Activated T-cell treated with anti-CD3 and anti-CD28 coated beads, Interleukin-2, amount 50 U/mL, for 24 hours (primary cell): ENCODE measurements at regions not wholly inside any gene's neighbourhood (a gene's known extent, or its start where the extent isn't known, plus 50 kb on each side); places are given as distances from the start of the nearest gene placed in this dataset.

Source experiments
- DNase-seq: peaks from one replicate; pipeline ENCODE4 v3.0.0-alpha.2; 2020
- H3K27ac Mint-ChIP-seq: 2 replicates; pipeline ENCODE4 v1.8.0; 2020; ENCODE audit warnings: mild to moderate bottlenecking, mixed read lengths
- H3K27me3 Mint-ChIP-seq: 2 replicates; pipeline ENCODE4 v1.8.0; 2020; ENCODE audit warnings: mixed read lengths
- H3K36me3 Mint-ChIP-seq: 2 replicates; pipeline ENCODE4 v1.8.0; 2020; ENCODE audit warnings: low read depth, mixed read lengths
- H3K4me1 Mint-ChIP-seq: 2 replicates; pipeline ENCODE4 v1.8.0; 2020; ENCODE audit warnings: low read depth, mixed read lengths
- H3K4me3 Mint-ChIP-seq: 2 replicates; pipeline ENCODE4 v1.8.0; 2020; ENCODE audit warnings: mild to moderate bottlenecking, moderate library complexity, mixed read lengths
- H3K9me3 Mint-ChIP-seq: 2 replicates; pipeline ENCODE4 v1.8.0; 2020; ENCODE audit warnings: mixed read lengths

GRCh38 chr4:121477480-121477879 lies 96.7 kb upstream of the QRFPR start:
- Mint-ChIP-seq H3K4me3 (no peak overlapping the region), H3K27ac (no peak overlapping the region), H3K36me3 (no peaks in the 10 kb centered on the region), H3K4me1 (peaks cover 2% of the 10 kb centered on the region), H3K27me3 (peaks cover 8% of the 10 kb centered on the region), H3K9me3 (no peaks in the 10 kb centered on the region)
- DNase-seq = no peak

GRCh38 chr4:121477079-121477478 lies 96.3 kb upstream of the QRFPR start:
- H3K27me3 Mint-ChIP-seq = peaks cover 6% of the 10 kb centered on the region
- H3K9me3 Mint-ChIP-seq = no peaks in the 10 kb centered on the region
- DNase-seq = no peak
- H3K4me1 Mint-ChIP-seq = peaks cover 2% of the 10 kb centered on the region
- H3K27ac Mint-ChIP-seq = no peak overlapping the region
- no peak overlapping the region for H3K4me3 Mint-ChIP-seq
- H3K36me3 Mint-ChIP-seq = no peaks in the 10 kb centered on the region

GRCh38 chr4:121472937-121473721 lies 92.3 kb upstream of the QRFPR start:
- no peak for DNase-seq
- Mint-ChIP-seq H3K27me3 (peaks cover 9% of the 10 kb centered on the region), H3K9me3 (peaks cover 6% of the 10 kb centered on the region), H3K27ac (no peak overlapping the region), H3K36me3 (no peaks in the 10 kb centered on the region), H3K4me1 (peaks cover 2% of the 10 kb centered on the region), H3K4me3 (no peak overlapping the region)

GRCh38 chr4:121464854-121465253 lies 84.0 kb upstream of the QRFPR start:
- Mint-ChIP-seq H3K36me3 (no peaks in the 10 kb centered on the region), H3K27ac (no peak overlapping the region), H3K27me3 (peaks cover 32% of the 10 kb centered on the region), H3K4me1 (peaks cover 5% of the 10 kb centered on the region), H3K9me3 (peaks cover 22% of the 10 kb centered on the region), H3K4me3 (no peak overlapping the region)
- no peak for DNase-seq

GRCh38 chr4:121462660-121463261 lies 81.9 kb upstream of the QRFPR start:
- DNase-seq = no peak
- H3K27me3 Mint-ChIP-seq = peaks cover 38% of the 10 kb centered on the region
- H3K4me3 Mint-ChIP-seq = no peak overlapping the region
- no peaks in the 10 kb centered on the region for H3K36me3 Mint-ChIP-seq
- peaks cover 12% of the 10 kb centered on the region for H3K9me3 Mint-ChIP-seq
- H3K4me1 Mint-ChIP-seq = peaks cover 5% of the 10 kb centered on the region
- H3K27ac Mint-ChIP-seq = no peak overlapping the region

DNA sequence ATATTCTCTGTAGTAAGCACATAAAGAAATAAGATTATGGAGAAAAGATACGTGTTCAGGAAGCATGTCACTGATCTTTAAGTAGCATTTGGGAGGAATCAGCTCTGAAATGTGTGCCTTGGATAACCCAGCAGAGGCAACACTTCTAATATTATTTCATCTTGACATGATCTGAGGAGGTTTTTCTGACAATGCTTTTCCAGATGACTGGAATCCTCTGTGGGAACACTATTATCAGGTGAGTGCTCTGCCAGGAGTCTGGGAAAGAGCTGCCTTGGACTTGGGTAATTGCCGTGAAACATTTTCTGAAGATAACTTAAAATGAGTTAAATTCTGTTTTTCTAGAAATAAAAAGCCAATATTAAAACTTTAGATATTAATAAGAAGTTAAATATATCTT lies 78.2 kb upstream of the QRFPR start:
- no peak overlapping the region for H3K4me3 Mint-ChIP-seq
- H3K9me3 Mint-ChIP-seq = no peaks in the 10 kb centered on the region
- no peak overlapping the region for H3K27ac Mint-ChIP-seq
- H3K4me1 Mint-ChIP-seq = peaks cover 5% of the 10 kb centered on the region
- DNase-seq = no peak
- peaks cover 40% of the 10 kb centered on the region for H3K27me3 Mint-ChIP-seq
- no peaks in the 10 kb centered on the region for H3K36me3 Mint-ChIP-seq

DNA sequence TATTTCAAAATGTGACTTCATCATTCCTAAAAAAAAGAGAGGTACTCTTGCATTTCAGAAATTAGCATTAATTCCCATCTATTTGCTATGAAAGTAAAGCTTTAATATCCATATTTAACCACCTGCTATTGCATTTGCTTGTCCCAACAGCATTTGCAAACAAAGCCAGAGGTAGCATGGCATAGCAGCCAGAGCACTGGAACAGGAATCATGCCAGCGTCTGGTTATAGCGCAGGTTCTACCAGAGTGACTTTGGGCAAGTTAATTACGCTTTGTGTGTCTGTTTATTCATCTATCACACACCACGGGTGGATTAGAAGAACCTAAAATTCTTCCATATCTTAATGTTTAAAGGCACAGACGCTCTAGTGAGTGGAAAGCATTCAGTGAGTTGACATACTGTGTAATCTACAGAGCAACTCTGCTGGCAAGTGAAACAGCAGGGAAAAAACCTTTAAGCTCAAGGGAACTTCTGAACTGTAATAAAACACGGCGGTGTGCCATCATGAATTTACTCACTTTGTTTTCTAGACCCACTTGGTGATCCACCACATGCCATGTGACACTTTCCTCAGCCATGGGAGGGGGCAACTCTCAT lies 76.6 kb upstream of the QRFPR start:
- Mint-ChIP-seq H3K27ac (no peak overlapping the region), H3K9me3 (no peaks in the 10 kb centered on the region), H3K27me3 (peaks cover 43% of the 10 kb centered on the region), H3K36me3 (no peaks in the 10 kb centered on the region), H3K4me3 (no peak overlapping the region), H3K4me1 (no peaks in the 10 kb centered on the region)
- no peak for DNase-seq

DNA sequence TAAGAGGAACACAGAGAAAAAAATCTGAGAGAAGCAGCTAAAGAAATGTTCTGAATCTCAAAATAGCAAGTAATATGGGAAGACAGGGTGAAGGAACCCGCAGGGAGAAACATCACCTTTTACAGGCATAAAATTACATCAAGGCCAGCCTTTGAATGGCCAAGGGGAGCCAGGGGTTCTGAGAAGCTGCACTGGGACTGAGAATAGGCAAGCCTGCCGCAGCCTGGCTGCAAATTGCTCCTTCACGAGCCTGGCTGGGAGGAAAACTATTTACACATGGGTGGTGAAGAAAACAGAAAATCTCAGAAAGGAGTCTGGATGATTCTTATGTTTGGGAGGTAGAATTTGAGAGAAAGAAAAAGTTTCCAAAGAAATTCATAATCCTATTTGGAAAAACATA lies 74.5 kb upstream of the QRFPR start:
- no peak overlapping the region for H3K4me3 Mint-ChIP-seq
- H3K36me3 Mint-ChIP-seq = no peaks in the 10 kb centered on the region
- H3K27me3 Mint-ChIP-seq = peaks cover 32% of the 10 kb centered on the region
- no peak overlapping the region for H3K27ac Mint-ChIP-seq
- DNase-seq = no peak
- H3K4me1 Mint-ChIP-seq = no peaks in the 10 kb centered on the region
- H3K9me3 Mint-ChIP-seq = no peaks in the 10 kb centered on the region

DNA sequence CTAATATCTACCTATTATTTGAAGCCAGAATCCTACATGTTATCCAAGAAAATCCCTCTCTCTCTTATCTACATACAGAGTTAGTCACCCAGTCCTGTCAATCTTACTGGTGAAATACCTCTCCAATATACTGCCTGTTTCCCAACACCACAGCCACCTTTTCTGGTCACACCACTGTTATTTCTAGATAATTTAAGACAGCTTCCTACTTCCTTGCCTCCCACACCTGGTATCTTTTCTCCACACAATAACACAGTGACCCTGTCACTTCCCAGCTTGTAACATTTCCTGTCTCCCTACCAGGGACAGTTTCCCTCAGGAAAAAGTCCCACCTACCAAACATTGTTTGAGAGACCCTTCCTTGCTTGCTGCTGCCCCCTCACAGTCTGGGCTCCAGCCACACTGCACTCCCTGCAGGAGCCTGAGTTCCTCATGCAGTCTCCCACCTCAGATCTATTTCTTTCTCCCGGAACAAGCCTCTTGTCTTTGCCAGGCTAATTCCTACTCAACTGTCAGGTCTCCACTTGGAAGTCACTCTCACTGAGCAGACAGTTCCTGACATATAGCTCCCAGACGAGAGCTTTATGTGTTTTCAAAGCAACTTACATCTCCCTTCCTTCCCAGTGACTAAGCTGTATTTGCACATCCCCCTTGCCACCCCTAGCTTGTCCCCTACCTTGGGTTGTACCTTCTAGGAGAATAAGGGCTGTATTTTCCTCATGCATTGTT lies 73.6 kb upstream of the QRFPR start:
- Mint-ChIP-seq H3K27me3 (peaks cover 30% of the 10 kb centered on the region), H3K27ac (no peak overlapping the region), H3K9me3 (no peaks in the 10 kb centered on the region), H3K4me3 (no peak overlapping the region), H3K36me3 (no peaks in the 10 kb centered on the region), H3K4me1 (no peaks in the 10 kb centered on the region)
- no peak for DNase-seq

DNA sequence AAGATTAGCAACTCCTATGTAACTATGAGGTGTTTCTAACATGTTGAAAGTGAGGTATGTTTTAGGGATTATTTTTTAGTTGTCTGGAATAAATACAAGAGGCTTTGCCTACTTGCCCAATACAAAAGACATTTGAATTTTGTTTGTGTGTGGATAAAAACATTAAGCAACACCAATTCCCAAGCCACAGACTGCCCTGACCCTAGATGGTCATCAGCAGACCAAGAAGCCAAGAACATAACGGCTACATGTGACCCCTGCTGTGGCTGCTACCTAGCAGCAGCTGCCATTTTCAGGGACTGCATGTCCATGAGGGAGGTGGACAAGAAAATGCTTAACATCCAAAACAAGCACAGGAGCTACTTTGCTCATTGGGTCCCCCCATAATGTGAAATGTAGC lies 70.5 kb upstream of the QRFPR start:
- H3K4me1 Mint-ChIP-seq = no peaks in the 10 kb centered on the region
- no peaks in the 10 kb centered on the region for H3K9me3 Mint-ChIP-seq
- no peaks in the 10 kb centered on the region for H3K36me3 Mint-ChIP-seq
- H3K27me3 Mint-ChIP-seq = peaks cover 13% of the 10 kb centered on the region
- no peak overlapping the region for H3K27ac Mint-ChIP-seq
- DNase-seq = no peak
- H3K4me3 Mint-ChIP-seq = no peak overlapping the region

- Mint-ChIP-seq H3K36me3 (no peaks in the 10 kb centered on the region), H3K27me3 (peaks cover 9% of the 10 kb centered on the region), H3K4me3 (no peak overlapping the region), H3K9me3 (no peaks in the 10 kb centered on the region), H3K27ac (no peak overlapping the region), H3K4me1 (no peaks in the 10 kb centered on the region)
- DNase-seq = no peak
Measured at GRCh38 chr4:121449416-121449815, 68.6 kb upstream of the QRFPR start.

DNA sequence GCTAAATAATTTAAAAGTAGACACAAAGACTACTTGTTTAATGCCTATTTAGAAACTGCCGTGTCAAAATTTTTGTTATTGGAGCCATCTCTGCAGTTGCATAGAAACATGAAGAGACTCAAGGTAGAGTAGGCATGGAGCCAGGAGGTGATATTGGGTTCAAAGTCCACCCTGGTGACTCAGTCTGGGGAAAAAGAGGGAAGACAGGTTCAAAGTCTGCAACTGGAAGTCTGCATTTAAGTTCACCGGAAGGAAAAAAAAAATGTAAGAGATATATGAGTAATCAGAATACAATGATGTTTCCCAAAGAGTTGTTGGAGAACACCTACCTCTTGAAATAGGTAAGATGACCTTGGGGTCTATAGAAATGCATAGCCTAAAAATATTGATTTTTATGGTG lies 67.4 kb upstream of the QRFPR start:
- no peak for DNase-seq
- Mint-ChIP-seq H3K4me1 (no peaks in the 10 kb centered on the region), H3K27me3 (peaks cover 10% of the 10 kb centered on the region)

DNA sequence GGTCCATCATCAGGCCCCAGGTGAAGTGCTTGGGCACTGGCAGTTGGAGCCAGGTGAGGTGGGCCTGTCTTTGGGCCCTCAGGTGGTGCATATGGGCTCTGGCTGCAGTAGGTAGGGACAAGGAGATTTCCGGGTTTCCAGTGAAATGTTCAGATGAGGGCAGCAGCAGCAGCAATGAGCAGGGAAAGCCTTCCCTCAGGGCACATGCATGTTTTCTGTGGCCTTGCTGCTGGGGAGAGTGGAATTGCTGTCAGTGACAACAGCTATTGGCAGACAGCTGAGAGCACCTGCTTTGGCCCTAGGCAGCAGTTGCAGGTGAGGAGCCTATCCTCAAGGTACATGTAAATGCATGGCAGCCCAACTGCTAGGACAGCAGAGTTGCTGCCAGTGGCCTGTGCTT lies 58.9 kb upstream of the QRFPR start:
- H3K36me3 Mint-ChIP-seq = no peaks in the 10 kb centered on the region
- H3K9me3 Mint-ChIP-seq = peaks cover 24% of the 10 kb centered on the region
- H3K4me3 Mint-ChIP-seq = no peak overlapping the region
- H3K27me3 Mint-ChIP-seq = peaks cover 36% of the 10 kb centered on the region
- H3K4me1 Mint-ChIP-seq = no peaks in the 10 kb centered on the region
- H3K27ac Mint-ChIP-seq = no peak overlapping the region
- no peak for DNase-seq

More for the DNA sequence above, 67.4 kb upstream of the QRFPR start:
- Mint-ChIP-seq H3K36me3 (no peaks in the 10 kb centered on the region), H3K4me3 (no peak overlapping the region), H3K9me3 (no peaks in the 10 kb centered on the region), H3K27ac (no peak overlapping the region)
